ENCODE measurements at regions not wholly inside any gene's neighbourhood (a gene's known extent, or its start where the extent isn't known, plus 50 kb on each side); places are given as distances from the start of the nearest gene placed in this dataset.
A peak's percentile ranks its signal among the peaks of the same experiment; 100 is the strongest.
"Not testable (repeated sequence)": the region's sequence is repeated elsewhere in the genome, so short reads cannot be mapped to it uniquely, and the experiment has no call there.

DNA sequence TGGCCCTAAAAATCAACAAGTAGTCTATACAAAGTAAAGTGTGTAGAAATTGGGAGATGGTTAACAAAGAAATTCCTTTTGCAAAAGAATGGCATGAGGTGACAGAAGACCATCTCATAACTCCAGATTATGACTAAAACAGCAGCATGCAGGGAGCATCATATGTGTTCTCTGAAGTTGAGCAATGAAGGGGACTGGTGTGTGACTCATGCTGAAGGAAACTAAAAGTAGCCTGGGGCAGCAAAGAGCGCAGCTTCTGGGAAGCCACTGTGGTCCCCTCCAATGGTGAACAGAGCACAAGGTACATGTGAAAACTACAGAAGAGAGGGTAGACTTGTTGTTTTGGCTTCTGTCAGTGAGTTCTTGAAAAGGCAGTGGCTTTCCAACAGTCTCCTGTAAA lies 133.4 kb downstream of the MACC1 start:
- no peak for DNase-seq
- Mint-ChIP-seq H3K27ac (no peak overlapping the region), H3K9me3 (peaks cover 0 to 5% (median 0%) of the 10 kb centered on the region in 8 donors), H3K36me3 (no peaks in the 10 kb centered on the region), H3K4me3 (no peak overlapping the region), H3K27me3 (no peaks in the 10 kb centered on the region), H3K4me1 (no peaks in the 10 kb centered on the region)
- H3K9me3 ChIP-seq (ENCODE audit: control insufficient read depth in 1 of 2, low read length in 2 of 2) = no peaks in the 10 kb centered on the region
- H3K27ac ChIP-seq (ENCODE audit: low read depth, low read length) = no peak overlapping the region
- H3K4me3 ChIP-seq (ENCODE audit: low read length in 2 of 2) = no peak overlapping the region
- intact Hi-C loops (cut with micrococcal nuclease) = no loop called here
- H3K27me3 ChIP-seq (ENCODE audit: insufficient read depth, low read length) = no peaks in the 10 kb centered on the region
- POLR2A ChIA-PET (ENCODE audit: partially characterized antibody) = no interaction called here
- no peaks in the 10 kb centered on the region for H3K4me1 ChIP-seq (ENCODE audit: insufficient read depth, low read length)
- CTCF ChIA-PET (ENCODE audit: partially characterized antibody) = no interaction called here
- no peaks in the 10 kb centered on the region for H3K36me3 ChIP-seq (ENCODE audit: insufficient read depth, low read length)

DNA sequence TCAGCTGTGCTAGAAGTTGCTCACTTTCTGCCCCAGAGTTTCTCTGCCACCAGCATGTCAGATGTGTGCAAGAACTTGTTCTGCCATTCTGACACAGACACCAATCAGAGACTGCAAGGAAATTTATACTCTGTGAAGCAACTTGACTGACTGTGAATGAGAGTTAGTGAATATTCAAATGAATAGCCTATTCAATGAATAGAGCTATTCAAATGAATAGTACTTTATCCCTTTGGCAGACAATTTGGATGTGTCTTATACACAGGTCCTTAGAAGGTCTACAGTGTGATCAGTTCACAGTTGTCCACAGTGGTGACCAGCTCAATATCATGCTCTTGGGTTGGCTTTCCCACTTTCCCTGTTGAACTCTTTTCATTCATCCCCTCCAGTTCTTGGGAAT lies 138.1 kb downstream of the MACC1 start:
- intact Hi-C loops (cut with micrococcal nuclease) = no loop called here
- ChIA-PET CTCF (ENCODE audit: partially characterized antibody) (no interaction called here), POLR2A (ENCODE audit: partially characterized antibody) (no interaction called here)
- no peak overlapping the region for H3K27ac Mint-ChIP-seq
- H3K36me3 Mint-ChIP-seq = no peaks in the 10 kb centered on the region
- no peak for DNase-seq
- H3K27me3 ChIP-seq (ENCODE audit: insufficient read depth, low read length) = no peaks in the 10 kb centered on the region
- H3K36me3 ChIP-seq (ENCODE audit: insufficient read depth, low read length) = no peaks in the 10 kb centered on the region
- no peak overlapping the region for H3K27ac ChIP-seq (ENCODE audit: low read depth, low read length)
- no peak overlapping the region for H3K4me3 ChIP-seq (ENCODE audit: low read length in 2 of 2)
- H3K4me1 Mint-ChIP-seq = no peaks in the 10 kb centered on the region
- H3K4me3 Mint-ChIP-seq = no peak overlapping the region
- H3K9me3 ChIP-seq (ENCODE audit: control insufficient read depth in 1 of 2, low read length in 2 of 2) = no peaks in the 10 kb centered on the region
- no peaks in the 10 kb centered on the region for H3K4me1 ChIP-seq (ENCODE audit: insufficient read depth, low read length)
- H3K9me3 Mint-ChIP-seq = peaks cover 0 to 4% (median under 1%) of the 10 kb centered on the region in 8 donors
- no peaks in the 10 kb centered on the region for H3K27me3 Mint-ChIP-seq

DNA sequence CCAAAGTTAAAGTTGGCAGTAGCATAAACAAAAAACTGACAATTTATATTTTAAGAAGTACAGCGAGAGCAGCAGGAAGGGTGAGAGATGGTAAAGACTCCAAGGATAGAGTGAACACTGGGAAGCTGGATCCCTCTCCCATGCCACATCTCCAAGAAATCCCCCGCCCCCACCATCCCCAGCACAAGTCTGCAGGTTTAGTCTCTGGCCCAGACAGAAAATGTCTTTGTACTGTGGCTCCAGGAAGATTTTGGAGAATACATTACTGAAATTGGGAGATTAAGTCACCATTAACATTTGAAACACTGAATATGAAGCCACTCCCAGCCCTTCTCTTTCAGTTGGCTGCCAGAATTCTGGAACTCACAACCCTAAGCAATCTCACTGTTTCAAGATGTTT lies 140.3 kb downstream of the MACC1 start:
- CTCF ChIA-PET (ENCODE audit: partially characterized antibody) = no interaction called here
- DNase-seq = peak in 1 of 5 donors; percentile 28
- POLR2A ChIA-PET (ENCODE audit: partially characterized antibody) = no interaction called here
- Mint-ChIP-seq H3K4me1 (no peaks in the 10 kb centered on the region), H3K9me3 (peaks cover 0 to 6% (median 3%) of the 10 kb centered on the region in 8 donors), H3K27me3 (no peaks in the 10 kb centered on the region), H3K27ac (no peak overlapping the region), H3K36me3 (no peaks in the 10 kb centered on the region), H3K4me3 (no peak overlapping the region)
- H3K4me3 ChIP-seq (ENCODE audit: low read length in 2 of 2) = no peak overlapping the region
- intact Hi-C loops (cut with micrococcal nuclease) = no loop called here
- H3K4me1 ChIP-seq (ENCODE audit: insufficient read depth, low read length) = no peaks in the 10 kb centered on the region
- H3K36me3 ChIP-seq (ENCODE audit: insufficient read depth, low read length) = no peaks in the 10 kb centered on the region
- H3K9me3 ChIP-seq (ENCODE audit: control insufficient read depth in 1 of 2, low read length in 2 of 2) = no peaks in the 10 kb centered on the region
- H3K27me3 ChIP-seq (ENCODE audit: insufficient read depth, low read length) = no peaks in the 10 kb centered on the region
- H3K27ac ChIP-seq (ENCODE audit: low read depth, low read length) = no peak overlapping the region

DNA sequence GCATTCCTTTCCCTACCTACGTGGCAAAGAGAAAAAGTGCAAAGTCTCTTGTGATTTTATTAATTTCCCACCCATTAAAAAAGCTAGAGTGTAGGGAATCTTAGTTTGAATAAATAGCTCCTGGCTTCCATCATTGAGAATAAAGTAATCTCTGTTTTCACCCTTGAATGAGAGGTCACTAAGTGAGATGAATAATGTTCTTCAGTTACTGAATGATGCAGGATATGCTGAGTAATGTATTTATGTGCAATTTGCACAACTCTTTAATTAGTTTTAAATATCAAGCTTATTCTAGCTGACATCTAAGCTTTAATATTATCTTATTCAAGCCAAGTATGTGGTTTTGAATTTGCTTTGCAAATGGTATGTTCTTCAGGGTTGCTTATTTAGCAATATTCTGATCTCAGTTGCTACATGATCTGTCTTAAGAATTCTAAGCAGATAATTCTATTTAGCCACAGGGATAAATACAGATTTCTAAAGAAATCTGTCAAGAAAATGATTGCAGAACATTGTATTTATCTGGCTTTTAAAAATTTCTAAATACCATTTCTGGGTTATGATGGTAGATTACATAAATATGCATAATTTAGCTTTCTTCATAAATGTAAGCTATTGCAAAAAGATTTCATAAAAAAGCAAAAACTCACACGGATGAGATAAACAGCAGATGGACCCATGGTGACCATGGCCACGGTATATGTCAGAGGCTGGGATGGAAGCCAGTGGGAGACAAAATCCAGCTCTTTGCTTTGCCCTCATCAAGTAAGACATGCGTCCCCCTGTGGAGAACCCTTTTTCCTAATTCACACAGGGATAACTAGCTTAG lies 141.0 kb downstream of the MACC1 start:
- Mint-ChIP-seq H3K9me3 (peaks cover 0 to 6% (median 3%) of the 10 kb centered on the region in 8 donors), H3K27ac (no peak overlapping the region), H3K4me3 (no peak overlapping the region), H3K27me3 (no peaks in the 10 kb centered on the region), H3K4me1 (no peaks in the 10 kb centered on the region), H3K36me3 (no peaks in the 10 kb centered on the region)
- no peak overlapping the region for H3K4me3 ChIP-seq (ENCODE audit: low read length in 2 of 2)
- H3K4me1 ChIP-seq (ENCODE audit: insufficient read depth, low read length) = no peaks in the 10 kb centered on the region
- H3K36me3 ChIP-seq (ENCODE audit: insufficient read depth, low read length) = no peaks in the 10 kb centered on the region
- POLR2A ChIA-PET (ENCODE audit: partially characterized antibody) = no interaction called here
- no peaks in the 10 kb centered on the region for H3K27me3 ChIP-seq (ENCODE audit: insufficient read depth, low read length)
- CTCF ChIA-PET (ENCODE audit: partially characterized antibody) = no interaction called here
- no peak for DNase-seq
- H3K27ac ChIP-seq (ENCODE audit: low read depth, low read length) = no peak overlapping the region
- intact Hi-C loops (cut with micrococcal nuclease) = no loop called here
- no peaks in the 10 kb centered on the region for H3K9me3 ChIP-seq (ENCODE audit: control insufficient read depth in 1 of 2, low read length in 2 of 2)

DNA sequence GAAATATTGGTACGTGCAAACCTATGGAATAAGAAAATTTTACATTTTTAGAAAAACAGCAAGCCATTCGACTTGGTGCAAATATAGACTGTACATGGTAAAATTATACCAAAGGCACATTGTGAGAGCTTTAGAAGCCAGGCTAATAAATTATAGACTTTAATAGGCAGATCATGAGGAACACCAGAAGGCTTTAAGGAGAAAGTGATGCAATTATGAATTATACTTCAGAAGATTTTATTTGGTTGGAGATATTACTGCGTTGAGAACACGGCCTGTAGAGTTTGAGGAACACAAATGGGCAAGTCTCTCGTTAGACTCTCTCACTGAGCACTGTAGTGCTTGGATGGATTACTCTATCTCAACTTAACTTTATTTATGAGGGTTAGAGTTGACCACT lies 141.7 kb downstream of the MACC1 start:
- CTCF ChIA-PET (ENCODE audit: partially characterized antibody) = no interaction called here
- Histone ChIP-seq H3K27me3 (ENCODE audit: insufficient read depth, low read length) (no peaks in the 10 kb centered on the region), H3K36me3 (ENCODE audit: insufficient read depth, low read length) (no peaks in the 10 kb centered on the region), H3K27ac (ENCODE audit: low read depth, low read length) (no peak overlapping the region), H3K4me3 (ENCODE audit: low read length in 2 of 2) (no peak overlapping the region), H3K4me1 (ENCODE audit: insufficient read depth, low read length) (no peaks in the 10 kb centered on the region), H3K9me3 (ENCODE audit: control insufficient read depth in 1 of 2, low read length in 2 of 2) (no peaks in the 10 kb centered on the region)
- no peak for DNase-seq
- H3K4me3 Mint-ChIP-seq = no peak overlapping the region
- H3K27ac Mint-ChIP-seq = no peak overlapping the region
- no peaks in the 10 kb centered on the region for H3K36me3 Mint-ChIP-seq
- POLR2A ChIA-PET (ENCODE audit: partially characterized antibody) = no interaction called here
- intact Hi-C loops (cut with micrococcal nuclease) = no loop called here
- no peaks in the 10 kb centered on the region for H3K27me3 Mint-ChIP-seq
- H3K9me3 Mint-ChIP-seq = peaks cover 0 to 10% (median 4%) of the 10 kb centered on the region in 8 donors
- H3K4me1 Mint-ChIP-seq = no peaks in the 10 kb centered on the region

DNA sequence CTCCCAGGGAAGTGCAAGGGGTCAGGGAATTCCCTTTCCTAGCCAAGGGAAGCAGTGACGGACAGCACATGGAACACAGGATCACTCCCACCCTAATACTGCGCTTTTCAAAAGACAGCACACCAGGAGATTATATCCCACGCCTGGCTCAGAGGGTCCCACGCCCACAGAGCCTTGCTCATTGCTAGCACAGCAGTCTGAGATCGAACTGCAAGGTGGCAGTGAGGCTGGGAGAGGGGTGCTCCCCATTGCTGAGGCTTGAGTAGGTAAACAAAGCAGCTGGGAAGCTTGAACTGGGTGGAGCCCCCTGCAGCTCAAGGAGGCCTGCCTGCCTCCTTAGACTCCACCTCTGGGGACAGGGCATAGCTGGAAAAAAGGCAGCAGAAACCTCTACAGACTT lies 149.2 kb downstream of the MACC1 start:
- H3K27me3 Mint-ChIP-seq; H3K4me3 Mint-ChIP-seq; intact Hi-C loops (cut with micrococcal nuclease); H3K27ac ChIP-seq (ENCODE audit: low read depth, low read length); H3K36me3 ChIP-seq (ENCODE audit: insufficient read depth, low read length); H3K4me3 ChIP-seq (ENCODE audit: low read length in 2 of 2); H3K4me1 Mint-ChIP-seq; DNase-seq; H3K27ac Mint-ChIP-seq; H3K36me3 Mint-ChIP-seq; CTCF ChIA-PET (ENCODE audit: partially characterized antibody); H3K4me1 ChIP-seq (ENCODE audit: insufficient read depth, low read length); H3K9me3 ChIP-seq (ENCODE audit: control insufficient read depth in 1 of 2, low read length in 2 of 2); H3K27me3 ChIP-seq (ENCODE audit: insufficient read depth, low read length); POLR2A ChIA-PET (ENCODE audit: partially characterized antibody): not testable (repeated sequence)
- H3K9me3 Mint-ChIP-seq = peaks cover 0 to 17% (median 7%) of the 10 kb centered on the region in 8 donors

DNA sequence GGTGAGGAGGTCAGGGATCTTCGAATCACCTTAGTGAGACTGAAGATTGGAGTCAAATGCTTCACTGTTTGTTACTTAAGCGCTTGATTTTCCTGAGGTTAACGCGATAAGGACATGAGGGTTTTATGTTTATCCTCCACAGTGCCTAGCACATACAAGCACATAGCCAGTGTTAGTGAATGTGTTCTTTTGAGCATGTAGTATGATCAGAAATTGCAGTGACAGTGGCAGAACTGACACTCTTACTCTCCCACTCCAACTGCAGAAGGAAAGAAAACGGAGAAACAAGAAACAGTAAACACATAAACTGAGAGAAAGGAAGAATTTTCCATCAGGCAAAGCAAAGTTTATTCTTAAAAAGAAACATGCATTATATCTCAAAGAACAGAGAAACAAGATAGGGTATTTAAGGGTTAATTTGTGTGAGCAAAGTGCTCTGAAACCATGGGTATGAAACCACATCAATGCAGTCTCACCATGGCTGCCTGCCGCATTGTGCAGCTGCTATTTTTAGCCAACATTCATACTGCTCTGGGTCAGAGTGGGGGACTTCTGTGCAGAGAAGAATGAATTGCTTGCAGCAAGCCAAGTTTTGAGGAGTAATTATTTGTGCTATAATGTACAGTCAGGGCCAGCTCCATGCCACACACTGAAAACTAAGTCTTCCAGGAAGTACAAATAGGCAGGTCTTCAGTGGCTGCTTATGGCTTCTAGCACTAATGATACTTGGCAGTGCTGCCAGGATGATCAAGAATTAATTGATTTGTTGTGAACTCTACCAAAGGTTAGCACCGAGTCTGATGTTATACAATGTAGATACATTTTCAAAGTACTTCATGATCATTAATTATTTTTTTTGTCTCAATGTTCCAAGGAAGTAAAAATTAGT lies 152.0 kb downstream of the MACC1 start:
- intact Hi-C loops (cut with micrococcal nuclease) = no loop called here
- H3K27me3 ChIP-seq (ENCODE audit: insufficient read depth, low read length) = no peaks in the 10 kb centered on the region
- Mint-ChIP-seq H3K36me3 (no peaks in the 10 kb centered on the region), H3K4me1 (peaks cover 0 to 4% (median 0%) of the 10 kb centered on the region in 4 donors), H3K9me3 (peaks cover 0 to 21% (median 6%) of the 10 kb centered on the region in 8 donors), H3K27ac (no peak overlapping the region), H3K27me3 (no peaks in the 10 kb centered on the region), H3K4me3 (no peak overlapping the region)
- ChIA-PET CTCF (ENCODE audit: partially characterized antibody) (no interaction called here), POLR2A (ENCODE audit: partially characterized antibody) (no interaction called here)
- no peaks in the 10 kb centered on the region for H3K4me1 ChIP-seq (ENCODE audit: insufficient read depth, low read length)
- no peaks in the 10 kb centered on the region for H3K9me3 ChIP-seq (ENCODE audit: control insufficient read depth in 1 of 2, low read length in 2 of 2)
- H3K36me3 ChIP-seq (ENCODE audit: insufficient read depth, low read length) = no peaks in the 10 kb centered on the region
- DNase-seq = no peak
- no peak overlapping the region for H3K4me3 ChIP-seq (ENCODE audit: low read length in 2 of 2)
- no peak overlapping the region for H3K27ac ChIP-seq (ENCODE audit: low read depth, low read length)

Measured in CD4-positive, alpha-beta memory T cell (primary cell).